ENCODE measurements at regions not wholly inside any gene's neighbourhood (a gene's known extent, or its start where the extent isn't known, plus 50 kb on each side); places are given as distances from the start of the nearest gene placed in this dataset.

DNA sequence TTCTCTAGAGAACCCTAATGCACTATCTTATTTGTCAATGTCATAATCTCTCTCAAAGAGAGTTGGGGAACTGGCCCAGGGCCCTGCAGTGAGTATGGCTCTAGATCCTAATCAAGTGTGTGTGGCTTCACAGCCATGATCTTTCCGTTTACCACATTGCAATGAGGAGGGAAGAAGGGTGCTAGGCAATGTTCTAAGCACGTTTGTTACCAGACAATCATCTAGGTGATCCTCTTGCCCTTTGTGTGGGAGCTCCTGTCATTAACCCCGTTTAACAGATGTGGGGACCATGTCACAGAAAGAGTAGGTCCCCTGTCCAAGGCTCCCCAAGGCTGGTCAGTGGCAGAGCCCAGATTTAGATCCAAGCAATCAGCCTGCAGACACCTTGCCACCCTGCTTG lies 128.2 kb upstream of the IRX4 start:
- Histone ChIP-seq H3K4me3 (ENCODE audit: low read length) (no peak overlapping the region), H3K27ac (ENCODE audit: low read length) (no peak overlapping the region), H2AFZ (ENCODE audit: low read depth, low read length) (no peak overlapping the region), H3K4me1 (ENCODE audit: low read length) (no peaks in the 10 kb centered on the region), H3K36me3 (replicated peaks; ENCODE audit: low read depth, low read length) (no peaks in the 10 kb centered on the region), H3K9ac (ENCODE audit: low read length) (no peak overlapping the region), H3K79me2 (ENCODE audit: low read length) (no peaks in the 10 kb centered on the region), H4K20me1 (ENCODE audit: insufficient read depth, low read length) (no peaks in the 10 kb centered on the region), H3K4me2 (ENCODE audit: low read length) (no peak overlapping the region), H3K9me3 (ENCODE audit: insufficient read depth, low read length) (no peaks in the 10 kb centered on the region), H3K27me3 (ENCODE audit: low read depth, low read length) (0 out of 2 replicates have a peak, but pooled peaks cover 2% of the 10 kb centered on the region)
- TF ChIP-seq, protein P1, sequence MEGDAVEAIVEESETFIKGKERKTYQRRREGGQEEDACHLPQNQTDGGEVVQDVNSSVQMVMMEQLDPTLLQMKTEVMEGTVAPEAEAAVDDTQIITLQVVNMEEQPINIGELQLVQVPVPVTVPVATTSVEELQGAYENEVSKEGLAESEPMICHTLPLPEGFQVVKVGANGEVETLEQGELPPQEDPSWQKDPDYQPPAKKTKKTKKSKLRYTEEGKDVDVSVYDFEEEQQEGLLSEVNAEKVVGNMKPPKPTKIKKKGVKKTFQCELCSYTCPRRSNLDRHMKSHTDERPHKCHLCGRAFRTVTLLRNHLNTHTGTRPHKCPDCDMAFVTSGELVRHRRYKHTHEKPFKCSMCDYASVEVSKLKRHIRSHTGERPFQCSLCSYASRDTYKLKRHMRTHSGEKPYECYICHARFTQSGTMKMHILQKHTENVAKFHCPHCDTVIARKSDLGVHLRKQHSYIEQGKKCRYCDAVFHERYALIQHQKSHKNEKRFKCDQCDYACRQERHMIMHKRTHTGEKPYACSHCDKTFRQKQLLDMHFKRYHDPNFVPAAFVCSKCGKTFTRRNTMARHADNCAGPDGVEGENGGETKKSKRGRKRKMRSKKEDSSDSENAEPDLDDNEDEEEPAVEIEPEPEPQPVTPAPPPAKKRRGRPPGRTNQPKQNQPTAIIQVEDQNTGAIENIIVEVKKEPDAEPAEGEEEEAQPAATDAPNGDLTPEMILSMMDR (IDR thresholded peaks at IDR 0.05; ENCODE audit: low read depth, low read length): no peak
- TF ChIP-seq EZH2phosphoT487 (IDR thresholded peaks at IDR 0.05; ENCODE audit: low read depth): no peak

DNA sequence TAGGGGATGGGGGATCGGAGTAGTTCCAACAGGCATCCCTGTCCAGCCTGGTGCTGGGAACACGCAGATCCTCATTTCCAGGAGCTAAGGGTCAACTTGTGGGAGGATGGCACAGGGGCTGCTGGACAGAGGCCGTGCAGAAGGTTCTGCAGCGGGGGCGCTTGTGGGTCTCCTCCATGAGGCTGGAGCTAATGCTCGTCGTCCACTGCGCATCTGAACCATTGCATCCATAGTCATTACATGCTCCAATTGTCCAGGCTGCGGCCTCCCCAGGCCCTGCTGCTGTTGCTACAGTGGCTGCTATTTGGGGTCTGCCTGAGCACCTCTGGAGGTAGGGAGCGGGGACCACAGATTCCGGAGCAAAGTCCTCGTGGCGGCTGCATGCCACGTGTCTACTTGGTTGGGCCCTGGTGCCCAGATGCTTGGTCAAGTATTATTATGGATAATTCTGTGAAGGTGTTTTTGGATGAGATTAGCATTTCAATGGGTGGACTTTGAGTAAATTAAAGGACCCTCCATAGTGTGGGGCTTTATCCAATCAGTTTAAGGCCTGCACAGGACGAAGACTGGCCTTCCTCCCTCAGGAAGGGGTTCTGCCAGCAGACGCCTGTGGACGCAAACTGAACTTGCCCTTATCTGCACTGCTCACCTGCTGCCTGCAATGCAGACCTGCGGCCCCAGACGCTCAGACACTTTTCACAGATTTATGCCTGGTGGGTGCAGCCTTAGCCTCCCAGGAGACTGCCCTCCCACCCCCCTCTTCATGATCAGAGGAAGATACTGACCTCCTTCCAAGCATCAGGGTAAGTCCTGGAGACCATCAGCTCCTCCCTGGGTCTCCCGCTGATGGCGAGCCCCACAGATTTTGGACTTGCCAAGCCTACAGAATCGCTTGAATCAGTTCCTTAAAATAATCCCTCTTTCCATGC lies 127.5 kb upstream of the IRX4 start:
- 0 out of 2 replicates have a peak, but pooled peaks cover 2% of the 10 kb centered on the region for H3K27me3 ChIP-seq (ENCODE audit: low read depth, low read length)
- no peaks in the 10 kb centered on the region for H3K36me3 ChIP-seq (replicated peaks; ENCODE audit: low read depth, low read length)
- H2AFZ ChIP-seq (ENCODE audit: low read depth, low read length): no peak overlapping the region
- no peak overlapping the region for H3K4me3 ChIP-seq (ENCODE audit: low read length)
- no peak overlapping the region for H3K9ac ChIP-seq (ENCODE audit: low read length)
- no peak overlapping the region for H3K27ac ChIP-seq (ENCODE audit: low read length)
- no peaks in the 10 kb centered on the region for H3K4me1 ChIP-seq (ENCODE audit: low read length)
- no peaks in the 10 kb centered on the region for H3K9me3 ChIP-seq (ENCODE audit: insufficient read depth, low read length)
- no peaks in the 10 kb centered on the region for H3K79me2 ChIP-seq (ENCODE audit: low read length)
- H3K4me2 ChIP-seq (ENCODE audit: low read length): no peak overlapping the region
- H4K20me1 ChIP-seq (ENCODE audit: insufficient read depth, low read length): no peaks in the 10 kb centered on the region
- TF ChIP-seq EZH2phosphoT487 (IDR thresholded peaks at IDR 0.05; ENCODE audit: low read depth): no peak
- TF ChIP-seq, protein P1 (IDR thresholded peaks at IDR 0.05; ENCODE audit: low read depth, low read length): no peak

DNA sequence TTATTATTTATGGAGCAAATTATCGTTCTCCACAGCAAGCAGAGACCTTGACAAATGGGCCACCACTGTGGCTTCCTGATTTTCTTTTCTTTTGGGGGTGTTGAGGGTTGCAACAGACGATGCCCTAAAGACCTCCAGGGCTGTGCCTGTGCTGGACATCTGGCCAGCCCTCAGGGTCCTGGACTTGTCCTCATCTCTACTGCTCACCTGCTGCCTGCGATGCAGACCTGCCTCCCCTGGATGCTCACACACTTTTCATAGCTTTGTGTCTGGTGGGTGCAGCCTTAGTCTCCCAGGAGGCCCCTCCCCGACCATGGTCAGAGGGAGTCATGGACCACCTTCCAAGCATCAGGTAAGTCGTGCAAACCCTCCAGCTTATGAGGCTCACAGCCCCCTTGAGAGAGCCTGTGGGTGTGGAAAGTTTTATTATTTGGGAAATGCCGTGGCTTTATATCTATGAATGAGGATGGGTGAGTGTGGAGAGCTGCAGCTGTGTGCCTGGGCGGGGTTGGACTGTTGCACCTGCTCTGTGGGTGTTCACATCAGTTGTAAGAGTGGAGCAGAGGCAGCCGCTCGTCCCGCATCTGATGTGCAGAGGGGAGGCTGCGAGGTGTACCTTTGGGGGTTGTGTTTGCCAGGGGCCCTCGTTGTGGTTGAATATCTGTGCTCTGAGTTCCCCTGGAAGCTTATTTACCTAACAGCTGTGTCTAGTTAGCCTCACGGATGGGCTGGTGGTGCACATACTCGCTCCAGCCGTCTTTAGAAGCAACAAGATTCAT lies 126.3 kb upstream of the IRX4 start:
- Histone ChIP-seq H3K4me3 (ENCODE audit: low read length) (no peak overlapping the region), H3K4me2 (ENCODE audit: low read length) (no peak overlapping the region), H4K20me1 (ENCODE audit: insufficient read depth, low read length) (no peaks in the 10 kb centered on the region), H3K27ac (ENCODE audit: low read length) (no peak overlapping the region), H3K9me3 (ENCODE audit: insufficient read depth, low read length) (no peaks in the 10 kb centered on the region), H3K36me3 (replicated peaks; ENCODE audit: low read depth, low read length) (no peaks in the 10 kb centered on the region), H2AFZ (ENCODE audit: low read depth, low read length) (no peak overlapping the region), H3K9ac (ENCODE audit: low read length) (no peak overlapping the region), H3K27me3 (ENCODE audit: low read depth, low read length) (0 out of 2 replicates have a peak, but pooled peaks cover 2% of the 10 kb centered on the region), H3K4me1 (ENCODE audit: low read length) (no peaks in the 10 kb centered on the region), H3K79me2 (ENCODE audit: low read length) (no peaks in the 10 kb centered on the region)
- TF ChIP-seq, protein P1 (IDR thresholded peaks at IDR 0.05; ENCODE audit: low read depth, low read length): no peak
- no peak for TF ChIP-seq EZH2phosphoT487 (IDR thresholded peaks at IDR 0.05; ENCODE audit: low read depth)

Measured in OCI-LY3 (cell line).